ENCODE measurements at regions not wholly inside any gene's neighbourhood (a gene's known extent, or its start where the extent isn't known, plus 50 kb on each side); places are given as distances from the start of the nearest gene placed in this dataset.
"Not testable (repeated sequence)": the region's sequence is repeated elsewhere in the genome, so short reads cannot be mapped to it uniquely, and the experiment has no call there.

- Histone ChIP-seq H3K36me3 (no peaks in the 10 kb centered on the region), H3K4me1 (no peaks in the 10 kb centered on the region), H3K27me3 (no peaks in the 10 kb centered on the region), H3K27ac (no peak overlapping the region), H3K4me3 (no peak overlapping the region), H3K9me3 (no peaks in the 10 kb centered on the region)
- no peak for ATAC-seq
- TF ChIP-seq POLR2A (IDR thresholded peaks at IDR 0.05) (no peak), CTCF (IDR thresholded peaks at IDR 0.05) (no peak), EP300 (IDR thresholded peaks at IDR 0.05) (no peak), POLR2AphosphoS5 (IDR thresholded peaks at IDR 0.05) (no peak)
- WGBS, 2 donors (ENCODE audit: low coverage in 1 of 2), result 76 to 79% methylated on average over 7 of the region's 7 CpGs
These were observed 913.1 kb upstream of the GRIA3 start for GRCh38 chrX:122270809-122271494.

GRCh38 chrX:122272011-122272410, 912.1 kb upstream of the GRIA3 start:
- 38 to 70% methylated on average over 1 of the region's 1 CpG for WGBS, 2 donors (ENCODE audit: low coverage in 1 of 2)

GRCh38 chrX:122279746-122280145, 904.3 kb upstream of the GRIA3 start:
- Histone ChIP-seq H3K27ac (no peak overlapping the region), H3K36me3 (no peaks in the 10 kb centered on the region), H3K4me3 (no peak overlapping the region), H3K4me1 (no peaks in the 10 kb centered on the region), H3K27me3 (no peaks in the 10 kb centered on the region), H3K9me3 (no peaks in the 10 kb centered on the region)
- no peak for TF ChIP-seq EP300 (IDR thresholded peaks at IDR 0.05)
- TF ChIP-seq POLR2AphosphoS5 (IDR thresholded peaks at IDR 0.05), result no peak
- no peak for TF ChIP-seq CTCF (IDR thresholded peaks at IDR 0.05)
- no peak for TF ChIP-seq POLR2A (IDR thresholded peaks at IDR 0.05)
- 67% methylated on average over 1 of the region's 1 CpG; no CpG with 5 or more reads in 1 of the 2 donors for WGBS, 2 donors (ENCODE audit: low coverage in 1 of 2)
- ATAC-seq, result no peak

More at GRCh38 chrX:122272011-122272410, 912.1 kb upstream of the GRIA3 start:
- Histone ChIP-seq H3K9me3 (no peaks in the 10 kb centered on the region), H3K4me3 (no peak overlapping the region), H3K4me1 (no peaks in the 10 kb centered on the region), H3K27me3 (no peaks in the 10 kb centered on the region), H3K36me3 (no peaks in the 10 kb centered on the region), H3K27ac (no peak overlapping the region)
- TF ChIP-seq EP300 (IDR thresholded peaks at IDR 0.05), result no peak
- TF ChIP-seq POLR2A (IDR thresholded peaks at IDR 0.05), result no peak
- no peak for TF ChIP-seq POLR2AphosphoS5 (IDR thresholded peaks at IDR 0.05)
- TF ChIP-seq CTCF (IDR thresholded peaks at IDR 0.05), result no peak
- ATAC-seq, result no peak

GRCh38 chrX:122299822-122300221, 884.3 kb upstream of the GRIA3 start:
- not testable (repeated sequence) for ATAC-seq, H3K9me3 ChIP-seq, H3K27ac ChIP-seq, H3K4me3 ChIP-seq, H3K27me3 ChIP-seq, H3K4me1 ChIP-seq, H3K36me3 ChIP-seq
- no CpG with 5 or more reads among the region's 5 CpGs for WGBS, 2 donors (ENCODE audit: low coverage in 1 of 2)

GRCh38 chrX:122301491-122301890, 882.6 kb upstream of the GRIA3 start:
- ATAC-seq, result no peak
- no peaks in the 10 kb centered on the region for H3K4me1 ChIP-seq
- H3K4me3 ChIP-seq, result no peak overlapping the region
- no peaks in the 10 kb centered on the region for H3K9me3 ChIP-seq
- H3K36me3 ChIP-seq, result no peaks in the 10 kb centered on the region
- no peaks in the 10 kb centered on the region for H3K27me3 ChIP-seq
- H3K27ac ChIP-seq, result no peak overlapping the region
- TF ChIP-seq CTCF (IDR thresholded peaks at IDR 0.05) (no peak), EP300 (IDR thresholded peaks at IDR 0.05) (no peak), POLR2AphosphoS5 (IDR thresholded peaks at IDR 0.05) (no peak), POLR2A (IDR thresholded peaks at IDR 0.05) (no peak)
